Liver (tissue), 3 donors: ENCODE measurements at regions not wholly inside any gene's neighbourhood (a gene's known extent, or its start where the extent isn't known, plus 50 kb on each side); places are given as distances from the start of the nearest gene placed in this dataset.

ENCODE experiments used
- ATF3 ChIP-seq: IDR thresholded peaks from 2 replicates; pipeline ENCODE4 v1.6.1; 2016; ENCODE audit warnings: antibody characterized with exemption
- CTCF ChIP-seq: fragments of 150-350 bp; IDR thresholded peaks from 2 replicates; pipeline ENCODE4 v1.5.1; 2017; ENCODE audit warnings: improper control_type of control experiment, low read depth, low read length; ENCODE audit not compliant: missing input control
- EGR1 ChIP-seq, 2 donors: IDR thresholded peaks; 2 replicates each; pipeline ENCODE4 v1.6.1; 2016 to 2018; ENCODE audit warnings: antibody characterized with exemption in 2 of 2, low read depth in 2 of 2
- FOXA1 ChIP-seq: IDR thresholded peaks from 2 replicates; pipeline ENCODE4 v1.6.1; 2016; ENCODE audit warnings: antibody characterized with exemption
- JUND ChIP-seq, 2 donors: IDR thresholded peaks; 2 replicates each; pipeline ENCODE4 v1.6.1; 2016; ENCODE audit warnings: antibody characterized with exemption in 2 of 2
- MAX ChIP-seq: IDR thresholded peaks from 2 replicates; pipeline ENCODE4 v1.6.1; 2016; ENCODE audit warnings: antibody characterized with exemption
- NR2F2 ChIP-seq: IDR thresholded peaks from 2 replicates; pipeline ENCODE4 v1.6.1; 2016; ENCODE audit warnings: antibody characterized with exemption
- RAD21 ChIP-seq, 2 donors: IDR thresholded peaks; 2 replicates each; pipeline ENCODE4 v1.6.1; 2016; ENCODE audit warnings: antibody characterized with exemption in 2 of 2, mild to moderate bottlenecking in 2 of 2
- REST ChIP-seq: IDR thresholded peaks from 2 replicates; pipeline ENCODE4 v1.6.1; 2016; ENCODE audit warnings: antibody characterized with exemption, mild to moderate bottlenecking
- RXRA ChIP-seq, 2 donors: IDR thresholded peaks; 2 replicates each; pipeline ENCODE4 v1.6.1; 2017 to 2018; ENCODE audit warnings: antibody characterized with exemption in 2 of 2, mild to moderate bottlenecking in 1 of 2
- SP1 ChIP-seq: IDR thresholded peaks from 2 replicates; pipeline ENCODE4 v1.6.1; 2018; ENCODE audit warnings: antibody characterized with exemption, mild to moderate bottlenecking
- TAF1 ChIP-seq: conservative IDR thresholded peaks from 2 replicates; pipeline ENCODE4 v1.6.1; 2016; ENCODE audit warnings: antibody characterized with exemption, mild to moderate bottlenecking
- YY1 ChIP-seq: IDR thresholded peaks from 2 replicates; pipeline ENCODE4 v1.6.1; 2016; ENCODE audit warnings: antibody characterized with exemption, mild to moderate bottlenecking
- ZBTB33 ChIP-seq: IDR thresholded peaks from 2 replicates; pipeline ENCODE4 v1.6.1; 2016; ENCODE audit warnings: antibody characterized with exemption
- donor health status: healthy.
- donor health status: healthy.

GRCh38 chr7:115146148-115146547, 224.3 kb downstream of the MDFIC start:
- TF ChIP-seq RAD21 (IDR thresholded peaks at IDR 0.05), result no peak
- TF ChIP-seq CTCF, result no peak
- no peak for TF ChIP-seq JUND (IDR thresholded peaks at IDR 0.05)
- no peak for TF ChIP-seq ATF3
- TF ChIP-seq TAF1, result no peak
- TF ChIP-seq REST, result no peak
- no peak for TF ChIP-seq FOXA1
- no peak for TF ChIP-seq MAX
- TF ChIP-seq SP1, result no peak
- no peak for TF ChIP-seq NR2F2
- TF ChIP-seq YY1, result no peak
- no peak for TF ChIP-seq ZBTB33
- no peak for TF ChIP-seq RXRA (IDR thresholded peaks at IDR 0.05)
- TF ChIP-seq EGR1 (IDR thresholded peaks at IDR 0.05; ENCODE audit: low read depth in 2 of 2), result no peak
